GM19239 (cell line): ENCODE measurements at regions not wholly inside any gene's neighbourhood (a gene's known extent, or its start where the extent isn't known, plus 50 kb on each side); places are given as distances from the start of the nearest gene placed in this dataset.
A peak's percentile ranks its signal among the peaks of the same experiment; 100 is the strongest.

Experiments used
- DNase-seq: peaks from one replicate; pipeline ENCODE4 v3.0.0; 2011; ENCODE audit warnings: low spot score; ENCODE audit not compliant: insufficient read length
- FAIRE-seq: peaks from 2 replicates; lab custom pipeline; 2011; peaks lifted over from hg19 to GRCh38; lab: Jason Lieb, UNC

- FAIRE-seq = no peak
These were observed 117.6 kb upstream of the PLEKHG7 start for GRCh38 chr12:92585115-92585727.

GRCh38 chr12:92583910-92584309 lies 118.9 kb upstream of the PLEKHG7 start:
- FAIRE-seq = no peak

More at GRCh38 chr12:92585115-92585727, 117.6 kb upstream of the PLEKHG7 start:
- no peak for DNase-seq

GRCh38 chr12:92582893-92583292 lies 119.9 kb upstream of the PLEKHG7 start:
- FAIRE-seq = no peak
- DNase-seq = no peak

More at GRCh38 chr12:92583910-92584309, 118.9 kb upstream of the PLEKHG7 start:
- DNase-seq = no peak

DNA sequence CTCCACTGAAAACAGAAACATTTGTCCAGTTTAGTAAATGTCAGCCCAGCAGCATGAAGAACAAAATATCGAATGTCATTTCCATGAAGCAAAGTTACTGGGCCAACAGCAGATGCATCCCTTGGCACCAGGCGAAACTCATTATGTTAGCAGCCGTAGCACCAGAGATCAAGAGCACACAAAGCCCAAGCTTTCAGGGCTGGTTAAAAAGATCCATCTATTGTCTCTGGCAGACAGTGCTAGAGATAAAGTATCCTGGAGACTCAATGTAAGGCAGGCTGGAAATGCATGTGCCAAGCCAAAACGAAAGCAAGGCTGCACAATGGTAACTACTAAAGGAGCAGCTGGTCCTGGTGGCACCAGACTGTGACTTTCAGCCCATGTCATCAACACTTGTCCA lies 120.3 kb upstream of the PLEKHG7 start:
- FAIRE-seq = no peak
- no peak for DNase-seq

DNA sequence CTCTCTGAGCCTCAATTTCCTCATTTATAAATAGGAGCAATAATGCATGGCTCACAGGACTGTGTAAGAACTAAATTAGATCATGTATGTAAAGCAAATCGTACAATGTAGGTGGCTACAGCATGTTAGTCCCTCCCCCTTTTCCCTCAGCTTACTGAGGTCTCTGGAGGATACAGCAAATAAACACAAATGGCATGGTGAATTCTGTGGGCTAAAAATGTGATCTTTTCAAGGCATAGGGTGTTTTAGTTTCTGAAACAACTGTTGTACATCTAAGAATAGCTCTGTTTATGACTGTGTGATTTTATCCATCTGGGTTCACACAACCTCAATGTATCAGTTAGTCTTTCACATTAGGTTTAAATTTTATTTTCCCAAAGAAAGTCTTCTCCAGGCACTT lies 121.2 kb upstream of the PLEKHG7 start:
- FAIRE-seq (no peak), DNase-seq (no peak)

GRCh38 chr12:92574911-92575570 lies 127.7 kb upstream of the PLEKHG7 start:
- DNase-seq = no peak
- peak; percentile 47 for FAIRE-seq

- FAIRE-seq (no peak), DNase-seq (no peak)
These were observed 128.6 kb upstream of the PLEKHG7 start for GRCh38 chr12:92574051-92574783.

GRCh38 chr12:92573104-92573503 lies 129.7 kb upstream of the PLEKHG7 start:
- DNase-seq (no peak), FAIRE-seq (no peak)

GRCh38 chr12:92571844-92572543 lies 130.8 kb upstream of the PLEKHG7 start:
- no peak for DNase-seq
- FAIRE-seq = no peak

DNA sequence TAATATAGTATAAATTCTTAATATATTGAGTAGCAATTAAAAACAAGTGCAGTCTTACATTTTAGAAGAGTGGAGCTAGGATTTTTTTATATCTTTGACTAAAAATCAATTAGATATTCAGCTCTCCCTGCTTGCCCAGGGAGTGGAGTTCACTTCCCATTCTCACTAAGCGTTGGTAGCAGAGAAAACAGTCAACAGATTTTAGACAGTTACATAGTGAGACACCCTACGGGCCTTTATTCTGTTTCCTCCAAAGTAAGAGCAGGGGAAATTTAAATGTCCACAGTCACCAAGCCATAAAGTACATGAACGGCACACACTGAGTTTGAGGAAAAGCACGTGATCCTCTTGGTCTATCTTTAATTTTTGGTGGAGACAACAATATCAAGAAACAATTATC lies 131.6 kb upstream of the PLEKHG7 start:
- FAIRE-seq = no peak

DNA sequence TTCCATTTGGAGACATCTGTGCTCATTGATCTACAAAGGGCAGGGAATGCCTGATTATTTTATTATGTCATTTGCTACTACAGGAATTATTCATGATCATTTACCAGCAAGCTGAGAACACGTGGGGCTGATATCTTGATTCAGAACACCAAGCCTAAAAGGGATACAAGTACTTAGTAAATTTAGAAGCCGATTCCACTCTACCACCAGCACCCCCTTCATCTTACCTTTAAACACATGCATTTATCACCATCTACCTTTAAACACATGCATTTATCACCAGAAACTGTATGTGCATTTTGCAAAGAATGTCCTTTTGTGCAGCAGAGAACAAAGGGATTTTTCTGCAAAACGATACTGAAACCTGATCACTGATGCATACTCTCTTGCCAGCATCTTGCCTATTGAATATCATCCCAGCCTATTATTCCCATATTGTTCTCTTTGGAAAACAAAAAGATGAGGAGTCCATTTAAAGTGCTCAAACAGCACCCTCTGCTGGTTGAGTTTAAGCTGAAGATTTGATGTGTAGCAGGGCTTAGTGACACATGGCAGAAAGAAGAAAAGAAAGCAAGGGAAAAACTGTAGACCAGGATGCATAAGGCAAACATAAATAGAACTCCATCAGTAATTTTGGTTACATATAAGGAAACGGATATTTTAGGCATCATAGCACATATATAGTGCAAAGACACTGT lies 132.6 kb upstream of the PLEKHG7 start:
- DNase-seq = no peak
- peak; percentile 96 for FAIRE-seq

More for the DNA sequence above, 131.6 kb upstream of the PLEKHG7 start:
- no peak for DNase-seq

DNA sequence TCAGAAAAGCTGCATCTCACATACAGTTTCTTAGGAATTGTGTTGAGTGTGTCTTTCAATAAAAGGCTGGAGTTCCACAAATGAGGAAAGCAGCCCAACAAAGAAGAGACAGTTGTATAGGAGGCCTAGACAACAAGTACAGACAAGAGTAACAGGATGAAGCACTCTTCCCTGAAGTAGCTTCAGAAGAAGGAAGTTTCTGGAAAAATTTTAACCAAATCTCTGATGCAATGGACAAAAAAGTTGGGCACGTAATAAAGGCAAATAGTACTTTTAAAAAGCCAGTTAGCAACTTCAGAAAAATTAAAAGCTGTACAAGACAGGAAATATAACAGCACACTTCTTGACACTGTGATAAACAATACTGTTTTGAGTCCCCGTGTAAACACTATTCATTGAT lies 134.1 kb upstream of the PLEKHG7 start:
- no peak for DNase-seq
- FAIRE-seq = no peak

DNA sequence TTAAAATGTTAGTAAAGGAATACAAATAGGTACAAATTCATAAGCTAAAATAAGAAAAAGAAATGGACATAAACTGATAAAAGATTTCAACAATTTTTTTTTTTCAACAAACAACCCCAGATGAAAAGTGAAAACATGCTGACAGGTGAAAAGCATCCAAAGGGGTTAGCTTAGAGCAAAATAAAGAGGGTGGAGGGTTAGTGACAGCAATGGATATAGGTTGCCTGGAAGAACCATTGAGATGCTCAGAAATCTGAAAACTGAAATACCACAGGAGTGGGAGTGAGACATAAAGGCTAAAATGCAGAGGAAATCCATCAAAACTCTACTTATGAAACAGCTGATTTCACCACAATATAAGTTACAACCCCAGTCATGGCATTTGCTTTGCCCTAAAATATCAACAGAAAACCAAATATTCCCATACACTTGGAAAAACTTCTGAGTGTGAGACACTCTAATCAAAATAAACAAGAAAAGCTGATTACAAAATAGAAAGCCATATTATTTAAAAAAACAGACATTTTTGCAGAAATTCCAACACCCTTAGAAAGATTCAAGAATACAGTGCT lies 136.3 kb upstream of the PLEKHG7 start:
- DNase-seq (no peak), FAIRE-seq (peak; percentile 42)

GRCh38 chr12:92563819-92564218 lies 139.0 kb upstream of the PLEKHG7 start:
- FAIRE-seq (peak; percentile 93), DNase-seq (no peak)

- DNase-seq (no peak), FAIRE-seq (no peak)
These were observed 140.6 kb upstream of the PLEKHG7 start for GRCh38 chr12:92562063-92562734.

DNA sequence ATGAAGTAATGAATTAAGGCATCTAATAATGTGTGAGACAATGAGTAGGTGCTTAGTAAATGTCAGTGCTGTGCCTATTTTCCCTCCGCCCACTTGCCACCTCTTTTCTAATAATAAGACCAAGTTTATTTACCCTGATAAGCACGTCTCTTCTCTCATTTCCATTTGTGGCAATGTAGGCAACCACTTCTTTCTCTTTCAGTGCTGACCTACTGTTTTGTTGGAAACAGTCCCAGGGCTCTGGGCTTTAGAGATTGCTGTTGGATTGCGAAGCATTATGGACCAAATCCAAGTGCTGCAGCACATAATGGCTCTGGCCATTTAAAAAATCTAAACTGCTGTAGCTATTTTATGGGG lies 141.3 kb upstream of the PLEKHG7 start:
- FAIRE-seq = peak; percentile 94
- DNase-seq = no peak

DNA sequence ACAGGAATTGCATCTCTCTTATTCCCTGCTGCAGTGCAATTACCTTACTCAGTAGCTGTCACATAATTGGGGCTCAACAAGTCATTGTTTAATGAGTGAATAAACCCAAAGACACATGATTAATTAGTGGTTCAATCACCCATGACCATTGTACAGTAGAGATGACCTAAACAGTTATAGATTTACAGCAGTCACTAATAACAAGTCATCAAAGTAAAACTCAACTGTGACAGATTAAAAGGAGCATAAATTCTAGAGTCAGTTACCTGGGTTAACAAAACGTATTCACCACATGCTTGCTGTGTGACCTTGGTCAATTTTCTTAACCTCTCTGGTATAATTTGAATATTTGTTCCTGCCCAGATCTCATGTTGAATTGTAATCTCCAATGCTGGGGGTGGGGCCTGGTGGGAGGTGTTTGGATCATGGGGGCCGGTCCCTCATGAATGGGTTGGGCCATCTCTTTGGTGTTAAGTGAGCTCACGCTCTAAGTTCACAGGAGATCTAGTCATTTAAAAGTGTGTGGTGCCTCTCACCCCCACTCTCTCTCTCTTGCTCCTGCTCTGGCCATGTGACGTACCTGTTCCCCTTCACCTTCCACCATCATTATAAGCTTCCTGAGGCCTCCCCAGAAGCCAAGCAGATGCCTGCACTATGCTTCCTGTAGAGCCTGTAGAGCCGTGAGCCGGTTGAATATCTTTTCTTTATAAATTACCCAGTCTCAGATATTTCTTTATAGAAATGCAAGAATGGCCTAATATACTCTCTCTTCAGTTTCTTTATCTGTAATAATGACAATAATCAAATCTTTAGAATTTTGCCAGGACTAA lies 141.9 kb upstream of the PLEKHG7 start:
- no peak for FAIRE-seq

GRCh38 chr12:92558806-92559205 lies 144.0 kb upstream of the PLEKHG7 start:
- peak; percentile 94 for FAIRE-seq
- no peak for DNase-seq

More for the DNA sequence above, 141.9 kb upstream of the PLEKHG7 start:
- DNase-seq = no peak
